ENCODE measurements at regions not wholly inside any gene's neighbourhood (a gene's known extent, or its start where the extent isn't known, plus 50 kb on each side); places are given as distances from the start of the nearest gene placed in this dataset.

DNA sequence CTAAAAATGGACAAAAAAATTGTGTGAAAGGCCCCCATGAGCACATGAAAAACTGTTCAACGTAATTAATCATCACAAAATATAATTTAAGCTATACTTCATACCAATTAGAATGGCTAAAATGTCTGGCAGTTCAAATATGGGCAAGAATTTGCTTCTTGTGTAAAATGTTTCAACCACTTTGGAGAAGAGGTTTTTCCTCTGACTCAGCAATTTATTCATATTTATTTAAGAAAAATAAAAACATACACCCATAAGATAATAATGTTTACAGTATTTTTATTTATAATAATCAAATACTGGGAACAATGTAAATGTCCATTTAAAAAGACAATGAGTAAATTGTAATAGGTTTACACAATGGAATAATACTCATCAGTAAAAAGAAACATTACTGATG is 395.1 kb upstream of the KHDRBS2 start:
- no peak for TF ChIP-seq RAD21 (conservative IDR thresholded peaks at IDR 0.05)
- no peak for TF ChIP-seq SMC3 (conservative IDR thresholded peaks at IDR 0.05; ENCODE audit: poor library complexity)
- TF ChIP-seq MXI1 (conservative IDR thresholded peaks at IDR 0.05; ENCODE audit: poor library complexity, severe bottlenecking): no peak
- no peak for TF ChIP-seq EP300 (conservative IDR thresholded peaks at IDR 0.05; ENCODE audit: poor library complexity, severe bottlenecking)
- TF ChIP-seq, protein P1, sequence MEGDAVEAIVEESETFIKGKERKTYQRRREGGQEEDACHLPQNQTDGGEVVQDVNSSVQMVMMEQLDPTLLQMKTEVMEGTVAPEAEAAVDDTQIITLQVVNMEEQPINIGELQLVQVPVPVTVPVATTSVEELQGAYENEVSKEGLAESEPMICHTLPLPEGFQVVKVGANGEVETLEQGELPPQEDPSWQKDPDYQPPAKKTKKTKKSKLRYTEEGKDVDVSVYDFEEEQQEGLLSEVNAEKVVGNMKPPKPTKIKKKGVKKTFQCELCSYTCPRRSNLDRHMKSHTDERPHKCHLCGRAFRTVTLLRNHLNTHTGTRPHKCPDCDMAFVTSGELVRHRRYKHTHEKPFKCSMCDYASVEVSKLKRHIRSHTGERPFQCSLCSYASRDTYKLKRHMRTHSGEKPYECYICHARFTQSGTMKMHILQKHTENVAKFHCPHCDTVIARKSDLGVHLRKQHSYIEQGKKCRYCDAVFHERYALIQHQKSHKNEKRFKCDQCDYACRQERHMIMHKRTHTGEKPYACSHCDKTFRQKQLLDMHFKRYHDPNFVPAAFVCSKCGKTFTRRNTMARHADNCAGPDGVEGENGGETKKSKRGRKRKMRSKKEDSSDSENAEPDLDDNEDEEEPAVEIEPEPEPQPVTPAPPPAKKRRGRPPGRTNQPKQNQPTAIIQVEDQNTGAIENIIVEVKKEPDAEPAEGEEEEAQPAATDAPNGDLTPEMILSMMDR (IDR thresholded peaks at IDR 0.05; ENCODE audit: poor library complexity, severe bottlenecking): no peak
- TF ChIP-seq EZH2 (IDR thresholded peaks at IDR 0.05; ENCODE audit: borderline replicate concordance, insufficient read depth, low read length, poor library complexity, severe bottlenecking): no peak
- TF ChIP-seq TAF1 (IDR thresholded peaks at IDR 0.05; ENCODE audit: low read depth): no peak
- TF ChIP-seq POLR2AphosphoS5 (IDR thresholded peaks at IDR 0.05): no peak
- TF ChIP-seq REST (IDR thresholded peaks at IDR 0.05; ENCODE audit: borderline replicate concordance): no peak
- no peaks in the 10 kb centered on the region for H3K9me2 ChIP-seq (ENCODE audit: insufficient read depth, low read length)
- H3K4me2 ChIP-seq (ENCODE audit: low read length): no peak overlapping the region
- H3K36me3 ChIP-seq (ENCODE audit: insufficient read depth, low read length): no peaks in the 10 kb centered on the region
- no peak overlapping the region for H3K27ac ChIP-seq (ENCODE audit: low read length)
- no peak overlapping the region for H3K9ac ChIP-seq (ENCODE audit: low read length)
- no peak overlapping the region for H2AFZ ChIP-seq (ENCODE audit: low read depth, low read length)
- H3K4me3 ChIP-seq (ENCODE audit: low read length): no peak overlapping the region
- H4K20me1 ChIP-seq (ENCODE audit: insufficient read depth): no peaks in the 10 kb centered on the region
- H3K79me2 ChIP-seq (replicated peaks; ENCODE audit: insufficient read depth, low read length): no peaks in the 10 kb centered on the region
- no peaks in the 10 kb centered on the region for H3K27me3 ChIP-seq (ENCODE audit: insufficient read depth, low read depth, low read length)
- no peaks in the 10 kb centered on the region for H3K9me3 ChIP-seq (ENCODE audit: low read length)
- H3F3A ChIP-seq (ENCODE audit: insufficient read depth, low read length, poor library complexity, severe bottlenecking): no peaks in the 10 kb centered on the region

GRCh38 chr6:62672989-62673388 is 387.0 kb upstream of the KHDRBS2 start:
- no peaks in the 10 kb centered on the region for H3K9me3 ChIP-seq (ENCODE audit: low read length)
- H2AFZ ChIP-seq (ENCODE audit: low read depth, low read length): no peak overlapping the region
- no peaks in the 10 kb centered on the region for H3K9me2 ChIP-seq (ENCODE audit: insufficient read depth, low read length)
- H3K9ac ChIP-seq (ENCODE audit: low read length): no peak overlapping the region
- H3K27me3 ChIP-seq (ENCODE audit: insufficient read depth, low read depth, low read length): no peaks in the 10 kb centered on the region
- H3K36me3 ChIP-seq (ENCODE audit: insufficient read depth, low read length): no peaks in the 10 kb centered on the region
- no peaks in the 10 kb centered on the region for H3F3A ChIP-seq (ENCODE audit: insufficient read depth, low read length, poor library complexity, severe bottlenecking)
- TF ChIP-seq RAD21 (conservative IDR thresholded peaks at IDR 0.05) (no peak), TAF1 (IDR thresholded peaks at IDR 0.05; ENCODE audit: low read depth) (no peak), EZH2 (IDR thresholded peaks at IDR 0.05; ENCODE audit: borderline replicate concordance, insufficient read depth, low read length, poor library complexity, severe bottlenecking) (no peak)
- H3K27ac ChIP-seq (ENCODE audit: low read length): no peak overlapping the region
- no peaks in the 10 kb centered on the region for H3K79me2 ChIP-seq (replicated peaks; ENCODE audit: insufficient read depth, low read length)
- no peak overlapping the region for H3K4me3 ChIP-seq (ENCODE audit: low read length)
- no peaks in the 10 kb centered on the region for H4K20me1 ChIP-seq (ENCODE audit: insufficient read depth)
- no peak overlapping the region for H3K4me2 ChIP-seq (ENCODE audit: low read length)

All from neural cell (in vitro differentiated cells).